HL-60 (cell line): ENCODE measurements at regions not wholly inside any gene's neighbourhood (a gene's known extent, or its start where the extent isn't known, plus 50 kb on each side); places are given as distances from the start of the nearest gene placed in this dataset.

Source experiments
- GABPA ChIP-seq: IDR thresholded peaks from 2 replicates; pipeline ENCODE4 v1.6.1; 2012; ENCODE audit warnings: low read depth
- POLR2AphosphoS5 ChIP-seq: IDR thresholded peaks from 2 replicates; pipeline ENCODE4 v1.6.1; 2012; ENCODE audit warnings: low read depth
- TF ChIP-seq, protein P1 (sequence below): IDR thresholded peaks from one replicate; pipeline ENCODE4 v1.5.1; 2011; ENCODE audit warnings: low read length, control low read depth, inconsistent platforms; ENCODE audit not compliant: insufficient read depth

DNA sequence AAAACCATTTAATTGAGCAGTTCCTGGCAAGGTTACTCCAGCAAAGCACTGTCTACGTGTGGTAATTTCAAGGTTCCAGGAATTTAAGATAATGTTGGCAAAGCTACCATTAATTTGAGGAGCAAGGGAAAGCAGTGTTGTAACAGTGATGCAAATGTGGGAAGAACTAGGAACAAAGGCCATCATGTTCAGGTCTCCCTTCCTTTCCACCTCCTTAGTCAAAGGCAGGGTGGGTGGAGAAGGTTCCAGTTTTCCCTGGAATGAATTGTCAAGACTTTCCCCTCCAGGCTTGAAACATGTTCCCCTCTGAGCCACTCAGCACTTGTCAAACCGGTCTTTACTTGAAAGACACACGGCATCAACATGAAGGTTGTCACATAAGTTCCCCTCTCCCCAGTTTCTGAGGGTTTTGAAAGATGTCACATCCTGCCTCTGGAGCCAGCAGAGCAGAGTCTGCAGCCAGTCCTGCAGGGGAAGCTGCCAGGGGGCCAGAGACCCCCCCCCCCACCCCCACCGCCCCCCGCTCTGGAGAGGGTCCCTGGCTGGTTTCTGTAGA, 226.0 kb downstream of the GAS1 start:
- TF ChIP-seq, protein P1, sequence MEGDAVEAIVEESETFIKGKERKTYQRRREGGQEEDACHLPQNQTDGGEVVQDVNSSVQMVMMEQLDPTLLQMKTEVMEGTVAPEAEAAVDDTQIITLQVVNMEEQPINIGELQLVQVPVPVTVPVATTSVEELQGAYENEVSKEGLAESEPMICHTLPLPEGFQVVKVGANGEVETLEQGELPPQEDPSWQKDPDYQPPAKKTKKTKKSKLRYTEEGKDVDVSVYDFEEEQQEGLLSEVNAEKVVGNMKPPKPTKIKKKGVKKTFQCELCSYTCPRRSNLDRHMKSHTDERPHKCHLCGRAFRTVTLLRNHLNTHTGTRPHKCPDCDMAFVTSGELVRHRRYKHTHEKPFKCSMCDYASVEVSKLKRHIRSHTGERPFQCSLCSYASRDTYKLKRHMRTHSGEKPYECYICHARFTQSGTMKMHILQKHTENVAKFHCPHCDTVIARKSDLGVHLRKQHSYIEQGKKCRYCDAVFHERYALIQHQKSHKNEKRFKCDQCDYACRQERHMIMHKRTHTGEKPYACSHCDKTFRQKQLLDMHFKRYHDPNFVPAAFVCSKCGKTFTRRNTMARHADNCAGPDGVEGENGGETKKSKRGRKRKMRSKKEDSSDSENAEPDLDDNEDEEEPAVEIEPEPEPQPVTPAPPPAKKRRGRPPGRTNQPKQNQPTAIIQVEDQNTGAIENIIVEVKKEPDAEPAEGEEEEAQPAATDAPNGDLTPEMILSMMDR, result no peak
- TF ChIP-seq POLR2AphosphoS5 (no peak), GABPA (no peak)
